H1 (cell line): ENCODE measurements at regions not wholly inside any gene's neighbourhood (a gene's known extent, or its start where the extent isn't known, plus 50 kb on each side); places are given as distances from the start of the nearest gene placed in this dataset.

Experiments used
- CTCF ChIA-PET: fragments of 300-600 bp; sonication (Branson Sonifier 250); formaldehyde crosslinking; loops from one replicate; lab custom pipeline; 2021; ENCODE audit not compliant: partially characterized antibody; lab: Charles Lee
- POLR2A ChIA-PET: fragments of 300-600 bp; sonication (Branson Sonifier 250); formaldehyde crosslinking; loops from one replicate; lab custom pipeline; 2021; ENCODE audit warnings: inconsistent platforms; ENCODE audit not compliant: partially characterized antibody; lab: Charles Lee
- DNase-seq, 2 experiments: peaks; one replicate each; pipeline versions ENCODE4 v3.0.0 to v3.0.0-alpha.2; 2010 to 2022; ENCODE audit warnings: low spot score in 2 of 2, low read depth in 1 of 2, mixed read lengths in 1 of 2
- FAIRE-seq: peaks from 2 replicates; lab custom pipeline; 2011; peaks lifted over from hg19 to GRCh38; lab: Jason Lieb, UNC
- H2AFZ ChIP-seq: 2 replicates; pipeline ENCODE4 v1.8.1; 2012; ENCODE audit warnings: low read length, inconsistent platforms
- H2AK5ac ChIP-seq: 2 replicates; pipeline ENCODE4 v1.6.1; 2013; ENCODE audit warnings: low read depth, low read length
- H2BK120ac ChIP-seq: replicated peaks from 2 replicates; pipeline ENCODE3; 2013; ENCODE audit warnings: low read depth, low read length, inconsistent platforms
- H2BK12ac ChIP-seq: 2 replicates; pipeline ENCODE4 v1.6.1; 2013; ENCODE audit warnings: low read depth, low read length
- H2BK15ac ChIP-seq: 2 replicates; pipeline ENCODE4 v1.6.1; 2013; ENCODE audit warnings: low read length
- H2BK20ac ChIP-seq: 2 replicates; pipeline ENCODE4 v1.6.1; 2013; ENCODE audit warnings: low read length
- H2BK5ac ChIP-seq: 2 replicates; pipeline ENCODE4 v1.6.1; 2013; ENCODE audit warnings: low read depth, low read length
- H3K14ac ChIP-seq: 2 replicates; pipeline ENCODE4 v1.6.1; 2013; ENCODE audit warnings: inconsistent platforms; ENCODE audit not compliant: insufficient read length
- H3K18ac ChIP-seq: 2 replicates; pipeline ENCODE4 v1.6.1; 2013; ENCODE audit warnings: low read length; ENCODE audit errors: extremely low read depth
- H3K23ac ChIP-seq: 2 replicates; pipeline ENCODE4 v1.6.1; 2013; ENCODE audit warnings: inconsistent platforms; ENCODE audit not compliant: insufficient read length
- H3K23me2 ChIP-seq: 2 replicates; pipeline ENCODE4 v1.6.1; 2013; ENCODE audit warnings: low read depth, low read length
- H3K27ac ChIP-seq: 2 replicates; pipeline ENCODE4 v1.6.1; 2011; ENCODE audit warnings: low read depth, low read length, inconsistent platforms
- H3K27me3 ChIP-seq, 4 experiments: replicated peaks in 1 of 4; 1 replicate in 1 of 4; 2 replicates in 3 of 4; pipeline versions ENCODE4 v1.6.1 to v1.8.1; 2011 to 2013; ENCODE audit warnings: low read length in 3 of 4, mild to moderate bottlenecking in 3 of 4, inconsistent platforms in 2 of 4, mixed read lengths in 2 of 4, moderate library complexity in 1 of 4; ENCODE audit not compliant: control insufficient read depth in 3 of 4, insufficient read depth in 3 of 4; ENCODE audit errors: extremely low read depth in 1 of 4
- H3K36me3 ChIP-seq, 4 experiments: 2 replicates each; pipeline versions ENCODE4 v1.6.1 to v1.8.1; 2011 to 2013; ENCODE audit warnings: mild to moderate bottlenecking in 4 of 4, low read length in 3 of 4, moderate library complexity in 2 of 4, control low read depth in 1 of 4, inconsistent platforms in 1 of 4; ENCODE audit not compliant: insufficient read depth in 4 of 4, control insufficient read depth in 2 of 4
- H3K4ac ChIP-seq: replicated peaks from 2 replicates; pipeline ENCODE3; 2013; ENCODE audit warnings: low read length, low read depth, mixed read lengths, inconsistent platforms; ENCODE audit not compliant: insufficient read length
- H3K4me1 ChIP-seq, 4 experiments: replicated peaks in 1 of 4; 1 replicate in 1 of 4; 2 replicates in 3 of 4; pipeline versions ENCODE4 v1.6.1 to v1.8.1; 2011 to 2013; ENCODE audit warnings: low read length in 3 of 4, inconsistent platforms in 2 of 4, mixed read lengths in 1 of 4; ENCODE audit not compliant: insufficient read depth in 4 of 4, control insufficient read depth in 3 of 4
- H3K4me2 ChIP-seq, 2 experiments: 2 replicates each; pipeline versions ENCODE4 v1.6.1 to v1.8.1; 2011 to 2013; ENCODE audit warnings: low read depth in 2 of 2, low read length in 2 of 2, control low read depth in 1 of 2, inconsistent platforms in 1 of 2, mild to moderate bottlenecking in 1 of 2; ENCODE audit not compliant: insufficient read depth in 1 of 2
- H3K4me3 ChIP-seq, 4 experiments: fragments of 200-600, 300-600 bp in 1 of 4; sonication (generic), shearing (Covaris generic), sonication (Bioruptor Twin) in 1 of 4; 2 replicates each; pipeline versions ENCODE4 v1.5.1 to v1.8.1; 2011 to 2016; ENCODE audit warnings: low read length in 4 of 4, low read depth in 3 of 4, control low read depth in 2 of 4, inconsistent platforms in 2 of 4, mild to moderate bottlenecking in 2 of 4, mixed read lengths in 1 of 4, moderate library complexity in 1 of 4; ENCODE audit not compliant: insufficient read depth in 2 of 4; ENCODE audit errors: extremely low read depth in 1 of 4
- H3K56ac ChIP-seq: replicated peaks from 2 replicates; pipeline ENCODE3; 2013; ENCODE audit warnings: low read depth, mild to moderate bottlenecking, mixed read lengths, low read length, inconsistent platforms; ENCODE audit not compliant: insufficient read length
- H3K79me1 ChIP-seq: 2 replicates; pipeline ENCODE4 v1.6.1; 2013; ENCODE audit warnings: low read depth, low read length, control low read depth
- H3K79me2 ChIP-seq, 2 experiments: 2 replicates each; pipeline versions ENCODE4 v1.6.1 to v1.8.1; 2012 to 2013; ENCODE audit warnings: low read length in 2 of 2, mild to moderate bottlenecking in 2 of 2, inconsistent platforms in 1 of 2; ENCODE audit not compliant: insufficient read depth in 2 of 2, control insufficient read depth in 1 of 2
- H3K9ac ChIP-seq, 4 experiments: replicated peaks in 1 of 4; 1 replicate in 1 of 4; 2 replicates in 3 of 4; pipeline versions ENCODE4 v1.6.1 to v1.8.1; 2011 to 2013; ENCODE audit warnings: low read depth in 3 of 4, low read length in 3 of 4, control low read depth in 2 of 4, mild to moderate bottlenecking in 2 of 4, moderate library complexity in 2 of 4, inconsistent platforms in 1 of 4; ENCODE audit errors: extremely low read depth in 1 of 4
- H3K9me3 ChIP-seq, 2 experiments: 2 replicates each; pipeline versions ENCODE4 v1.6.1 to v1.8.1; 2012 to 2013; ENCODE audit warnings: mild to moderate bottlenecking in 2 of 2, moderate library complexity in 2 of 2, control low read depth in 1 of 2, inconsistent platforms in 1 of 2, low read depth in 1 of 2, low read length in 1 of 2, mixed read lengths in 1 of 2; ENCODE audit not compliant: insufficient read depth in 2 of 2
- H4K20me1 ChIP-seq, 2 experiments: replicated peaks in 1 of 2; 2 replicates each; pipeline versions ENCODE3 to v1.8.1; 2011 to 2013; ENCODE audit warnings: inconsistent platforms in 2 of 2, low read length in 2 of 2, mild to moderate bottlenecking in 1 of 2; ENCODE audit not compliant: insufficient read depth in 2 of 2, control insufficient read depth in 1 of 2
- H4K5ac ChIP-seq: 2 replicates; pipeline ENCODE4 v1.6.1; 2013; ENCODE audit warnings: low read length, low read depth, mixed read lengths, inconsistent platforms; ENCODE audit not compliant: insufficient read length
- H4K8ac ChIP-seq: 2 replicates; pipeline ENCODE4 v1.8.0; 2013; ENCODE audit warnings: mild to moderate bottlenecking, moderate library complexity, low read length, inconsistent platforms; ENCODE audit not compliant: insufficient read depth; ENCODE audit errors: extremely low read depth
- H4K91ac ChIP-seq: replicated peaks from 2 replicates; pipeline ENCODE3; 2013; ENCODE audit warnings: low read length, mixed read lengths, inconsistent platforms; ENCODE audit not compliant: insufficient read length
- ASH2L ChIP-seq: fragments of 200-600, 300-600 bp; sonication (generic); IDR thresholded peaks from one replicate; pipeline ENCODE4 v1.7.1; 2017; ENCODE audit warnings: low read length
- CBX5 ChIP-seq: fragments of 300-800, 300-1000 bp; sonication (generic); IDR thresholded peaks from 2 replicates; pipeline ENCODE4 v1.7.1; 2016; ENCODE audit warnings: antibody characterized with exemption, low read length, low read depth
- CEBPB ChIP-seq: IDR thresholded peaks from 2 replicates; pipeline ENCODE4 v1.6.1; 2012; ENCODE audit warnings: low read depth, low read length
- EGR1 ChIP-seq: IDR thresholded peaks from 2 replicates; pipeline ENCODE4 v1.6.1; 2011; ENCODE audit warnings: low read depth, low read length, borderline replicate concordance
- EP300 ChIP-seq, 2 experiments: IDR thresholded peaks; 1 replicate in 1 of 2; 2 replicates in 1 of 2; pipeline ENCODE4 v1.6.1; 2011 to 2012; ENCODE audit warnings: low read depth in 2 of 2, low read length in 2 of 2, mild to moderate bottlenecking in 2 of 2, borderline replicate concordance in 1 of 2, inconsistent platforms in 1 of 2, moderate library complexity in 1 of 2
- FOSL1 ChIP-seq: IDR thresholded peaks from 2 replicates; pipeline ENCODE4 v1.6.1; 2011; ENCODE audit warnings: mild to moderate bottlenecking, low read depth, low read length, moderate library complexity; ENCODE audit not compliant: insufficient read depth
- KDM1A ChIP-seq: fragments of 200-600, 300-600 bp; sonication (generic); IDR thresholded peaks from 2 replicates; pipeline ENCODE4 v1.7.1; 2016; ENCODE audit warnings: mild to moderate bottlenecking, low read length, borderline replicate concordance
- KDM4A ChIP-seq: IDR thresholded peaks from one replicate; pipeline ENCODE4 v1.7.1; 2012; ENCODE audit warnings: low read depth, mild to moderate bottlenecking, moderate library complexity, low read length, inconsistent platforms; ENCODE audit not compliant: severe bottlenecking
- NRF1 ChIP-seq: IDR thresholded peaks from 2 replicates; pipeline ENCODE4 v1.6.1; 2011; ENCODE audit warnings: mild to moderate bottlenecking, low read depth, low read length, improper control_type of control experiment
- RAD21 ChIP-seq, 2 experiments: IDR thresholded peaks in 1 of 2; conservative IDR thresholded peaks in 1 of 2; 2 replicates each; pipeline ENCODE4 v1.6.1; 2011; ENCODE audit warnings: low read depth in 2 of 2, low read length in 2 of 2, improper control_type of control experiment in 1 of 2, inconsistent platforms in 1 of 2, mild to moderate bottlenecking in 1 of 2, moderate library complexity in 1 of 2
- RBBP5 ChIP-seq: IDR thresholded peaks from 2 replicates; pipeline ENCODE4 v1.7.1; 2012; ENCODE audit warnings: low read depth, mild to moderate bottlenecking, inconsistent platforms, low read length, moderate library complexity, borderline replicate concordance
- SIX5 ChIP-seq: IDR thresholded peaks from 2 replicates; pipeline ENCODE4 v1.6.1; 2011; ENCODE audit warnings: mild to moderate bottlenecking, low read depth, low read length
- TAF1 ChIP-seq: IDR thresholded peaks from 2 replicates; pipeline ENCODE4 v1.6.1; 2011; ENCODE audit warnings: mild to moderate bottlenecking, low read depth, low read length
- TBP ChIP-seq: IDR thresholded peaks from 2 replicates; pipeline ENCODE4 v1.6.1; 2011; ENCODE audit warnings: low read depth, low read length, improper control_type of control experiment
- TCF12 ChIP-seq: IDR thresholded peaks from 2 replicates; pipeline ENCODE4 v1.6.1; 2011; ENCODE audit warnings: low read depth, mild to moderate bottlenecking, low read length
- WGBS, 2 experiments: shearing (Covaris generic) in 1 of 2; methylation state at CpG; one replicate each; pipeline versions ENCODE4 v1.1.6 to v1.1.7; 2013 to 2015; ENCODE audit warnings: low lambda C conversion rate in 2 of 2, mixed read lengths in 2 of 2, inconsistent platforms in 1 of 2, low coverage in 1 of 2, missing lambda C conversion rate in 1 of 2; ENCODE audit not compliant: insufficient replicate concordance in 2 of 2, insufficient coverage in 1 of 2, insufficient read length in 1 of 2; ENCODE audit errors: extremely low coverage in 1 of 2, missing lambda C conversion rate in 1 of 2; 5-methylcytosine and 5-hydroxymethylcytosine counted together

- FAIRE-seq (no peak), DNase-seq (no peak)
- no peak overlapping the region for H4K5ac ChIP-seq
- no peak overlapping the region for H2BK20ac ChIP-seq
- no peaks in the 10 kb centered on the region for H3K23me2 ChIP-seq
- H3K4me2 ChIP-seq = no peak overlapping the region
- no peak overlapping the region for H3K9ac ChIP-seq
- H2BK15ac ChIP-seq = no peak overlapping the region
- no peaks in the 10 kb centered on the region for H3K79me1 ChIP-seq
- no peak overlapping the region for H3K4ac ChIP-seq
- H3K36me3 ChIP-seq = no peaks in the 10 kb centered on the region
- ChIA-PET POLR2A (no interaction called here), CTCF (no interaction called here)
- no peak overlapping the region for H2BK12ac ChIP-seq
- H2BK120ac ChIP-seq = no peak overlapping the region
- peaks cover 0 to 3% (median under 1%) of the 10 kb centered on the region in 4 experiments; a peak in 1 of 7 replicates for H3K4me1 ChIP-seq
- no peak overlapping the region for H3K4me3 ChIP-seq
- H4K91ac ChIP-seq = no peak overlapping the region
- H2AFZ ChIP-seq = no peak overlapping the region
- no peak overlapping the region for H3K23ac ChIP-seq
- H3K56ac ChIP-seq = no peak overlapping the region
- no peak overlapping the region for H3K27ac ChIP-seq
- no peak overlapping the region for H2AK5ac ChIP-seq
- H3K9me3 ChIP-seq = no peaks in the 10 kb centered on the region
- WGBS, 2 experiments = 87% methylated on average over 5 of the region's 5 CpGs; no CpG with 5 or more reads in 1 of the 2 experiments
- no peak overlapping the region for H4K8ac ChIP-seq
- H3K27me3 ChIP-seq = no peaks in the 10 kb centered on the region
- H3K79me2 ChIP-seq = no peaks in the 10 kb centered on the region
- no peak overlapping the region for H2BK5ac ChIP-seq
- no peaks in the 10 kb centered on the region for H4K20me1 ChIP-seq
- no peak overlapping the region for H3K14ac ChIP-seq
- H3K18ac ChIP-seq = no peak overlapping the region
- TF ChIP-seq TCF12 (no peak), KDM1A (no peak), RBBP5 (no peak), KDM4A (no peak), NRF1 (no peak), EP300 (IDR thresholded peaks at IDR 0.05; ENCODE audit: borderline replicate concordance in 1 of 2, low read depth in 2 of 2, low read length in 2 of 2) (no peak), ASH2L (no peak), SIX5 (no peak), CBX5 (no peak), FOSL1 (no peak), TAF1 (no peak), EGR1 (no peak), CEBPB (no peak), RAD21 (IDR thresholded peaks at IDR 0.05 in 1 of 2, conservative IDR thresholded peaks at IDR 0.05 in 1 of 2; ENCODE audit: low read depth in 2 of 2, low read length in 2 of 2) (no peak), TBP (no peak)
Observed at GRCh38 chr3:77837456-77838025, 797.6 kb downstream of the ROBO2 start.
